ENCODE measurements at regions not wholly inside any gene's neighbourhood (a gene's known extent, or its start where the extent isn't known, plus 50 kb on each side); places are given as distances from the start of the nearest gene placed in this dataset.

- no peak for DNase-seq (ENCODE audit: low read depth)
These were observed 137.4 kb downstream of the CEP135 start for GRCh38 chr4:56086073-56086541.

DNA sequence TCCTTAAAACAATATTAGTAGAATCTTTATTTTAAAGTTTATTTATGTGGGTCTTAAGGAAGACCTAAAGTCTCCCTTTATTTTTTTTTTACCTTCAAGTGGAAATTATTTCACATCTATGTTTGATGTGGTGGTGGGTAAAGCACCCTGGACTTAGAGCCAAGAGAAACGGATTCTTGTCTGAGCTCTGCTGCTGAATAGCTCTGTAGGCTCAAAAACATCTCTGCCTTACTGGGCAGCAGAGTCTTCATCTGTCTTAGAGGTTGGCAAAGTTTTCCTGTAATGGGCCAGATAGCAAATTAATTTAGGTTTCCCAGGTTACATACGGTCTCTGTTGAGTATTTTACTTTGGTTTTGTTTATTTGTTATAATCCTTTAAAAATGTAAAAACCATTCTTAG, 136.5 kb downstream of the CEP135 start:
- DNase-seq (ENCODE audit: low read depth) = no peak

DNA sequence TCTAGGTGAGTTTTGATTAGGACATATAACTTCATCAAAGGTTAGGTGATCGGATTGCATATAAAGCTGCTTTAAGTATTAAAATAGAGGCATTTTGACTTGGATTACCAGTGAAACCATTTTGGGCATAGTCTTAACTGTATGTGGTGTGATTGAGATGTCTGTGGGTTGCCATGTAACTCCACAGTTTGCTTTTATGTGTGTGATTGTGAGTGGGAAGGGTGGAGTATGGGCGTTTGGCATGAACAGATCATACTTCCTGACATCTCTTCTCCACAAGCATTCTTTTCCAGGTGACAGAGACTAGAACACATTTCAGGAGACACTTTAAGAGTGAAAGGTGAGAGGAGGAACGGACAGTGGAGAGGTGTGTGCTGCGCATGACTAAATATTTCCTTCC, 136.1 kb downstream of the CEP135 start:
- DNase-seq (ENCODE audit: low read depth) = no peak

Data from non-pigmented ciliary epithelial cell (primary cell).